ENCODE measurements at regions not wholly inside any gene's neighbourhood (a gene's known extent, or its start where the extent isn't known, plus 50 kb on each side); places are given as distances from the start of the nearest gene placed in this dataset.

GRCh38 chr4:53920116-53920515, 144.3 kb downstream of the CHIC2 start:
- POLR2A ChIA-PET = no interaction called here

GRCh38 chr4:53919535-53919934, 144.9 kb downstream of the CHIC2 start:
- DNase-seq (ENCODE audit: low read depth, low spot score) (no peak), ATAC-seq (no peak)
- in situ Hi-C loops (cut with HindIII; ENCODE audit: low pct_unique_long_range_greater_than_20kb, low sequenced_read_pairs) = no loop called here
- TF ChIP-seq POLR2AphosphoS5 (IDR thresholded peaks at IDR 0.05; ENCODE audit: low read depth, low read length) = no peak
- no peak for TF ChIP-seq REST (IDR thresholded peaks at IDR 0.05; ENCODE audit: insufficient read depth in 1 of 2, low read depth in 2 of 2, low read length in 1 of 2)
- no peak for TF ChIP-seq TCF7L2 (IDR thresholded peaks at IDR 0.05; ENCODE audit: low read depth, low read length)
- no peak for TF ChIP-seq SIN3A (IDR thresholded peaks at IDR 0.05; ENCODE audit: borderline replicate concordance, insufficient read depth, low read depth, low read length)
- TF ChIP-seq CTCF (IDR thresholded peaks at IDR 0.05) = no peak
- ChIA-PET POLR2A (no interaction called here), CTCF (no interaction called here)
- Histone ChIP-seq H3K27ac (ENCODE audit: low read length) (no peak overlapping the region), H3K36me3 (ENCODE audit: control insufficient read depth, insufficient read depth, low read length) (no peaks in the 10 kb centered on the region), H3K27me3 (ENCODE audit: control insufficient read depth, insufficient read depth, low read length) (no peaks in the 10 kb centered on the region), H3K4me3 (ENCODE audit: low read depth in 2 of 2, low read length in 2 of 2) (no peak overlapping the region), H3K9me3 (ENCODE audit: control insufficient read depth, insufficient read depth, low read depth, low read length) (no peaks in the 10 kb centered on the region), H3K4me1 (ENCODE audit: control insufficient read depth, insufficient read depth, low read length) (no peaks in the 10 kb centered on the region)
- no TSS peak for BruUV-seq (replicated peaks)
- intact Hi-C loops (cut with micrococcal nuclease; ENCODE audit: unreplicated experiment) = no loop called here

More at GRCh38 chr4:53920116-53920515, 144.3 kb downstream of the CHIC2 start:
- DNase-seq (ENCODE audit: low read depth, low spot score) (no peak), ATAC-seq (no peak)
- no peak overlapping the region for H3K4me3 ChIP-seq (ENCODE audit: low read depth in 2 of 2, low read length in 2 of 2)
- no peaks in the 10 kb centered on the region for H3K36me3 ChIP-seq (ENCODE audit: control insufficient read depth, insufficient read depth, low read length)
- intact Hi-C loops (cut with micrococcal nuclease; ENCODE audit: unreplicated experiment) = no loop called here
- H3K27me3 ChIP-seq (ENCODE audit: control insufficient read depth, insufficient read depth, low read length) = no peaks in the 10 kb centered on the region
- in situ Hi-C loops (cut with HindIII; ENCODE audit: low pct_unique_long_range_greater_than_20kb, low sequenced_read_pairs) = no loop called here
- BruUV-seq (replicated peaks) = no TSS peak
- no peak for TF ChIP-seq REST (IDR thresholded peaks at IDR 0.05; ENCODE audit: insufficient read depth in 1 of 2, low read depth in 2 of 2, low read length in 1 of 2)
- no peak for TF ChIP-seq SIN3A (IDR thresholded peaks at IDR 0.05; ENCODE audit: borderline replicate concordance, insufficient read depth, low read depth, low read length)
- no peak for TF ChIP-seq CTCF (IDR thresholded peaks at IDR 0.05)
- TF ChIP-seq POLR2AphosphoS5 (IDR thresholded peaks at IDR 0.05; ENCODE audit: low read depth, low read length) = no peak
- no peak for TF ChIP-seq TCF7L2 (IDR thresholded peaks at IDR 0.05; ENCODE audit: low read depth, low read length)
- no peaks in the 10 kb centered on the region for H3K4me1 ChIP-seq (ENCODE audit: control insufficient read depth, insufficient read depth, low read length)
- no peak overlapping the region for H3K27ac ChIP-seq (ENCODE audit: low read length)
- H3K9me3 ChIP-seq (ENCODE audit: control insufficient read depth, insufficient read depth, low read depth, low read length) = no peaks in the 10 kb centered on the region
- CTCF ChIA-PET = no interaction called here

All from Panc1 (cell line).